ENCODE measurements at regions not wholly inside any gene's neighbourhood (a gene's known extent, or its start where the extent isn't known, plus 50 kb on each side); places are given as distances from the start of the nearest gene placed in this dataset.

GRCh38 chr16:6558126-6558525, 774.5 kb upstream of the RBFOX1 start:
- ATAC-seq (ENCODE audit: low FRiP score), result no peak
- no peak for TF ChIP-seq CTCF (IDR thresholded peaks at IDR 0.05)
- DNase-seq (ENCODE audit: low spot score), result no peak

- DNase-seq (ENCODE audit: low spot score), result no peak
- TF ChIP-seq CTCF (IDR thresholded peaks at IDR 0.05), result no peak
- ATAC-seq (ENCODE audit: low FRiP score), result no peak
These were observed 775.2 kb upstream of the RBFOX1 start for GRCh38 chr16:6557353-6558023.

- TF ChIP-seq CTCF (IDR thresholded peaks at IDR 0.05), result no peak
- DNase-seq (ENCODE audit: low spot score), result no peak
- no peak for ATAC-seq (ENCODE audit: low FRiP score)
These were observed 783.2 kb upstream of the RBFOX1 start for GRCh38 chr16:6549415-6549814.

- ATAC-seq (ENCODE audit: low FRiP score) (no peak), DNase-seq (ENCODE audit: low spot score) (no peak)
- no peak for TF ChIP-seq CTCF (IDR thresholded peaks at IDR 0.05)
These were observed 784.1 kb upstream of the RBFOX1 start for GRCh38 chr16:6548507-6548906.

- no peak for TF ChIP-seq CTCF (IDR thresholded peaks at IDR 0.05)
- ATAC-seq (ENCODE audit: low FRiP score) (no peak), DNase-seq (ENCODE audit: low spot score) (no peak)
These were observed 785.5 kb upstream of the RBFOX1 start for GRCh38 chr16:6547131-6547530.

- DNase-seq (ENCODE audit: low spot score) (no peak), ATAC-seq (ENCODE audit: low FRiP score) (no peak)
- TF ChIP-seq CTCF (IDR thresholded peaks at IDR 0.05), result no peak
These were observed 787.3 kb upstream of the RBFOX1 start for GRCh38 chr16:6545329-6545728.

- DNase-seq (ENCODE audit: low spot score), result no peak
These were observed 791.4 kb upstream of the RBFOX1 start for GRCh38 chr16:6541267-6541666.

More at GRCh38 chr16:6541267-6541666, 791.4 kb upstream of the RBFOX1 start:
- TF ChIP-seq CTCF (IDR thresholded peaks at IDR 0.05), result no peak
- no peak for ATAC-seq (ENCODE audit: low FRiP score)
